ENCODE measurements at regions not wholly inside any gene's neighbourhood (a gene's known extent, or its start where the extent isn't known, plus 50 kb on each side); places are given as distances from the start of the nearest gene placed in this dataset.

DNA sequence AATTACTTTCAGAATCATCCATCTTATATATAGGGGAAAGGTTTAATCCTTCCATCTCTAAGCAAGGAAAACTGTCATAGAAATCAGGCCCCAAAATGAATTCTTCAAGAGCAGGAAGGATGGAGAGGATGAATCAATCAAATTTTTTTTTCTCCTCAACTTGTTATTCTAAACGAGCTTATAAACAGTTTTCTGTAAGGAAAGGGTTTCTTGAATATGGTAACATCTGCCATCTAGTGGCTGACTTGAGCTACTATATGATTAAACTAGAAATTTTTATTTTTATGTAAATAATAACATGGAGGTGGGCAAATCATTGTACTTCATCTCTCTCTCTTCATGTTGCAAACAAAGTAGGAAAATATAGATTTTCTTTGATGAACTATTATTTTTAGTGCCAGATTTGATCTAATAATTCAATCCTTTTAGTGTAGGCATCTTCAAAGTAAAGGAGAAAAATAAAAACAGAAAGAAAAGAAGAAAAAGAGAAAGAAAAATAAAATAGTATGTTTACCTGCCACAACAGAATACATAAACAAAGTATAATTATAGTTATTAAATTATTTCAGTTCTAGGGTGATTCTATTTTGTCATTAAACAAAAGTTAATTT, 146.6 kb downstream of the SERPINI1 start:
- H3K4me3 ChIP-seq (ENCODE audit: low read depth, low read length), result no peak overlapping the region

DNA sequence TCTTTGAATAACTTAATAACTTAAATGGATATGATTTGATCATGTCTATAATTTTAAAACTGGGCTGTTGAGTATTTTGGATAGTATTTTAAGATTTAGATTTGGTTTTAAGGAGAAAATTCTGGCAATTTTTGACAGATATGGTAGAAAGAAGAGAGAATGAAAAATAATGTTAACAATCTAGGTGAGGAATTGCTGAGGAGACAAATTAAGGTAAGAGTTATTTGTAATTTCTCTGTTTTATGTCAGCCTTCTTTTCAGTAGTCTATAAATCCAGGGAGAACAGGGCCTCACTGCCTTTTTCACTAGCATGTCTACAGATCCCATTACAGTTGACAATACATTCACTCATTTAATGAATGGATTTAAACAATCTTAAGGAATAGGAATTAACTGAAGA, 144.7 kb downstream of the SERPINI1 start:
- no peaks in the 10 kb centered on the region for H3K36me3 ChIP-seq (ENCODE audit: control insufficient read depth, insufficient read depth, low read length)
- DNase-seq (ENCODE audit: low read depth in 4 of 6, low spot score in 6 of 6), result no peak
- H3K27ac ChIP-seq (ENCODE audit: low read depth, low read length), result no peak overlapping the region
- H3K4me1 ChIP-seq (ENCODE audit: control insufficient read depth, insufficient read depth, low read length), result no peaks in the 10 kb centered on the region
- no peak overlapping the region for H3K4me3 ChIP-seq (ENCODE audit: low read depth, low read length)
- H3K9me3 ChIP-seq (ENCODE audit: control insufficient read depth, insufficient read depth, low read length), result no peaks in the 10 kb centered on the region
- peaks cover 3% of the 10 kb centered on the region for H3K27me3 ChIP-seq (ENCODE audit: control insufficient read depth, insufficient read depth, low read length)

More for the DNA sequence above, 146.6 kb downstream of the SERPINI1 start:
- H3K27me3 ChIP-seq (ENCODE audit: control insufficient read depth, insufficient read depth, low read length), result peaks cover 3% of the 10 kb centered on the region
- no peaks in the 10 kb centered on the region for H3K4me1 ChIP-seq (ENCODE audit: control insufficient read depth, insufficient read depth, low read length)
- peak in 5 of 6 donors; percentile 12 to 87 (median 36) for DNase-seq (ENCODE audit: low read depth in 4 of 6, low spot score in 6 of 6)
- H3K27ac ChIP-seq (ENCODE audit: low read depth, low read length), result no peak overlapping the region
- no peaks in the 10 kb centered on the region for H3K36me3 ChIP-seq (ENCODE audit: control insufficient read depth, insufficient read depth, low read length)
- WGBS (ENCODE audit: insufficient coverage), result no CpG with 5 or more reads among the region's 1 CpG
- no peaks in the 10 kb centered on the region for H3K9me3 ChIP-seq (ENCODE audit: control insufficient read depth, insufficient read depth, low read length)

DNA sequence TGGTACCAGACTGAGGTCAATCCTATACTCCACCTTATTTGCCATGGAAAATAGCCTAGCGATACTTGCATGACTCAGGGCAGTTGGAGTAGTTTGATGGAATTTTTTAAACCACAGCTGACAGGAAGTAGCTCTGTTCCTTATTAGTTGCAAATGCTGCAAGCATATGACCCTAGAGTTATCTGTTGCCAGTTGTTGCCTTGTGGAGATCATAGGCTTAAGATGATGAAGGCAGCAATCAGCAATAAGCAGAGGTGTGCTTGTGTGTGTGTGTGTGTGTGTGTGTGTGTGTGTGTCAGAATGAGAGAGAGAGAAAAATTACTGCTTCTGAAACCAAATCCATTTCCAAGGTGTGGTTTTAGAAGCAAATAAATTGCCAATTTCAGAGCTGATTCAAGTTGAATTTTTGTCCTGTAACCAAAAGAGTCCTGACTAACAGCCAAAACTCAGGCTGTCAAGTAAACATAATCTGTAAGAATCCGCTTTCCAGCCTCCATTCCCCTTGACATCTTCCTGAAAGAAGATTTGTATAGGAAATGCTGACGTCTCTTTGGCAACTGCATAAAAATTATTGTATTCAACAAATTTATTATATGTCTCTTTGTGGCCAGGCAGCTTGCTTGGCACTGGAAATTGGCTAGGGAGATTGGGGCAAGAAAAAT, 141.2 kb downstream of the SERPINI1 start:
- Histone ChIP-seq H3K4me3 (ENCODE audit: low read depth, low read length) (no peak overlapping the region), H3K27ac (ENCODE audit: low read depth, low read length) (no peak overlapping the region), H3K4me1 (ENCODE audit: control insufficient read depth, insufficient read depth, low read length) (no peaks in the 10 kb centered on the region), H3K27me3 (ENCODE audit: control insufficient read depth, insufficient read depth, low read length) (no peaks in the 10 kb centered on the region), H3K36me3 (ENCODE audit: control insufficient read depth, insufficient read depth, low read length) (no peaks in the 10 kb centered on the region), H3K9me3 (ENCODE audit: control insufficient read depth, insufficient read depth, low read length) (no peaks in the 10 kb centered on the region)
- DNase-seq (ENCODE audit: low read depth in 4 of 6, low spot score in 6 of 6), result peak in 3 of 6 donors; percentile 17 to 75 (median 35)
- WGBS (ENCODE audit: insufficient coverage), result 80% methylated on average over 1 of the region's 3 CpGs

Data from spinal cord (tissue), 9 donors.